Cerebellar nuclear complex (tissue), 1 donor: ENCODE measurements at regions not wholly inside any gene's neighbourhood (a gene's known extent, or its start where the extent isn't known, plus 50 kb on each side); places are given as distances from the start of the nearest gene placed in this dataset.
"Not testable (repeated sequence)": the region's sequence is repeated elsewhere in the genome, so short reads cannot be mapped to it uniquely, and the experiment has no call there.

Source experiments
- DNase-seq, 2 experiments: peaks; one replicate each; lab custom pipeline; 2025; lab: John Stamatoyannopoulos, UW

DNA sequence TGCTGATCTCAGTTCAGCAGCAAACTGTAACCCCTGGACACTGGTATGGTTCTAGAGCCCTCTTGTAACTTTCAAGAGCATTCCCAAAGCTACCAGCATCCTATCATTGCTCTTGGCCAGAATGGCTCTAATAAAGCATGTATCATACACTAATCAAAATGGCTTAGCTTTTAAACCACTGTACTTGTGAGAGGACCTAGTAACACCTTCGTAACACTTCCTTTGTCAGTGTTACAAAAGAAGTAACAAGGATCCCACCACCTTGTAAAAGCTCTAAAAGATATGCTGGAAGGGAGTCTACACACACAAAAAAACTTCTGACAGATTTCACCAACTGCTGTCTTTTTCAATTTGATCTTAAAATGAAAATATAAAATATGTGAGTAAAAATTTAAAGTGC is 144.7 kb downstream of the ALOX5 start:
- DNase-seq = no peak

- no peak for DNase-seq
Observed at GRCh38 chr10:45515630-45516029, 141.6 kb downstream of the ALOX5 start.

DNA sequence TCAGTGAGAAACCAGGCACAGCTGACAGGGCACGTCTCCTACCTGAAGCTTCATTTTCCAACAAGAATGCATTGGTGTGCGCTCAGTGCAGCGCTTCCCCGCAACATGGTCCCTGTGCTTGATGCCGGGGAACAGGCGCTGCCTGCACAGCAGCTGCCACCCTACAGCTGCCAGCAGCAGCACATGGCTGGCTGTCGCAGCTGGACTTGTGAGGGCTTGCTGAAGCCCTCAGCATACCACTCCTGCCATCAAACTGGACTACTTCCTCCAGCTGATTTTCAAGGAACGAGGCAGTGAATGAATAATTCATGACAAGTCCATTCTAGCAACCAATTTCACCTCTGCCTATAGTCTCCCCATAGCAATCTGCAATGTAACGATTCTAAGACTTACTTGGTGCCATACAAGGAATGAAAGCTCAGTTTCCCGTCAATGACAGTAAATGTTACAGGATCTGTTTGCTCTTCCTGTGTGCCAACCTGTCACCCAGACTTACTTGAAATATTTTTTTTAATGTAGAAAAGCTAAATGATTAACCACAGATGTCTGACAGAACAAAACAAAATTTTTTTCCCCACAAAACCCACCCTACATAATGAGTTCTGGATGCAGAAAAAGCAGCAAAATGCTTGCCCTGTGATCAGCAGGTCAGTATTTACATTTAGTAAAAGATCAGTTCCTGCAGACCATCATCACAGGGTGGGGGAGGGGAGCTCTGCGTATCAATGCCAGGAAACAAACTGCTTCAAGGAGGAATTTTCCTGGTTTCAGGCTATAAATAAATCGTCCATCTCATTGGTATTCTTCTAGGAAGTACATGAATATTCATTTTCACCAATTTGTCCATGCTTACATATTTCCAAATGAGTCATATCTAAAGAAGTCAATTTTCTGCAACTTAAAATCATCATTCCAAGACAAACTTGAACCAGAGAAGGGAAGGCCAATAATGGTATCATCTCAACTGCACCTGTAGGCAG is 140.6 kb downstream of the ALOX5 start:
- DNase-seq = no peak

- DNase-seq = no peak
Observed at GRCh38 chr10:45513551-45513950, 139.5 kb downstream of the ALOX5 start.

DNA sequence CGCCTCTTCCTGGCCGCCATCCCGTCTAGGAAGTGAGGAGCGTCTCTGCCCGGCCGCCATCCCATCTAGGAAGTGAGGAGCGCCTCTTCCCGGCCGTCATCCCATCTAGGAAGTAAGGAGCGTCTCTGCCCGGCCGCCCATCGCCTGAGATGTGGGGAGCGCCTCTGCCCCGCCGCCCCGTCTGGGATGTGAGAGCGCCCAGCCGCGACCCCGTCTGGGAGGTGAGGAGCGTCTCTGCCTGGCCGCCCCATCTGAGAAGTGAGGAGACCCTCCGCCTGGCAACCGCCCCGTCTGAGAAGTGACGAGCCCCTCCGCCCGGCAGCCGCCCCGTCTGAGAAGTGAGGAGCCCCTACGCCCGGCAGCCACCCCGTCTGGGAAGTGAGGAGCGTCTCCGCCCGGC is 137.9 kb downstream of the ALOX5 start:
- DNase-seq = not testable (repeated sequence)

DNA sequence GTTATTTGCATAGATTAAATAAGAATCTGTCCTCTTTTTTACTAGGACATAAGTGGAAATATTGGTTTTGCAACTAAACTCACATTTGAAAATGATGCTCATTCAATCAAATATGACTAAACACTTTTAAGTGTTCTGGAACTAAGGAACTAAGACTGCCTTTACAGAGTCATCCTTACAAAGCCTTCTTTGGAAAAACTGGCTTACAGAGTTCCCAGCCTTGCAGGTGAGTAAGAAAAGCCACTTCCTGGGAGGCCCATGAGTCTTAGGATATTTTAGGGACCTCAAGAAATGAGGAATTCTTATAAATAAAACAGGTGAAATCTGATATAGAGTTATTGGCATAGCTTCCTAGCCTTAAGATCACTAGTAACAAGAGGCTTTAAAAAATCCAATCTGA is 135.5 kb downstream of the ALOX5 start:
- DNase-seq = no peak

GRCh38 chr10:45505311-45505710 is 131.3 kb downstream of the ALOX5 start:
- DNase-seq = no peak

DNA sequence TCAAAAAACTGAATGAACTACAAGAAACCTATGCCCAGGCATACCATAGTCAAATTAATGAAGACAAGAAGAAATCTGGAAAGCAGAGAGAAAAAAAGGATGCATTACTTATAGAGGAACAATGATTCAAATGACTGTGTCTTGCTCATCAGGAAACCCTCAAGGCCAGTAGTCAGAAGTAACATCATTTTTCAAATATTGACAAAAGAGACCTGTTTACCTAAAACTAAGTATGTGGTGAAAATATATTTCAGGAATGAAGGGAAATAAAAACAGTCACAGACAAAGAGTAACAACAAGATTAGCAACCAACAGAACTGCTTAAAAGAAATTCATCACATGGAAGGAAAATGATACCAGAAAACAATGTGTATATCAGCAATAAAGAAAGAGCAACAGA is 128.4 kb downstream of the ALOX5 start:
- no peak for DNase-seq

- DNase-seq = no peak
Observed at GRCh38 chr10:45501791-45502190, 127.8 kb downstream of the ALOX5 start.

- DNase-seq = no peak
Observed at GRCh38 chr10:45500798-45501197, 126.8 kb downstream of the ALOX5 start.

DNA sequence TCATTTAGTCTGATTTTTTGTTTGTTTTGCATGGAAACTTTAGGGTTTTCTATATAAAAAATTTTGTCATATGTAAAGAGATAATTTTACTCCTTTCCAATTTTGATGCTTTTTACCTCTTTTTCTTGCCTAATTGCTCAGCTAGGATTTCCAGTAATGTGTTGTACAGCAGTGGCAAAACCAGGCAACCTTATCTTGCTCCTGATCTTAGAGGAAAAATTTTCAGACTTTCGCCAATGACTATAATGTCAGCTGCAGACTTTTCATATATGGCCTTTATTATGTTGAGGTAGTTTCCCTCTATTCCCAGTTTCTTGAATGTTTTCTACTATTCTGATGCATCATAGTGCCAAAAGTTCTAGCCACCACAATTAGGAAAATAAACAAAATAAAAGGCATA is 126.3 kb downstream of the ALOX5 start:
- no peak for DNase-seq

DNA sequence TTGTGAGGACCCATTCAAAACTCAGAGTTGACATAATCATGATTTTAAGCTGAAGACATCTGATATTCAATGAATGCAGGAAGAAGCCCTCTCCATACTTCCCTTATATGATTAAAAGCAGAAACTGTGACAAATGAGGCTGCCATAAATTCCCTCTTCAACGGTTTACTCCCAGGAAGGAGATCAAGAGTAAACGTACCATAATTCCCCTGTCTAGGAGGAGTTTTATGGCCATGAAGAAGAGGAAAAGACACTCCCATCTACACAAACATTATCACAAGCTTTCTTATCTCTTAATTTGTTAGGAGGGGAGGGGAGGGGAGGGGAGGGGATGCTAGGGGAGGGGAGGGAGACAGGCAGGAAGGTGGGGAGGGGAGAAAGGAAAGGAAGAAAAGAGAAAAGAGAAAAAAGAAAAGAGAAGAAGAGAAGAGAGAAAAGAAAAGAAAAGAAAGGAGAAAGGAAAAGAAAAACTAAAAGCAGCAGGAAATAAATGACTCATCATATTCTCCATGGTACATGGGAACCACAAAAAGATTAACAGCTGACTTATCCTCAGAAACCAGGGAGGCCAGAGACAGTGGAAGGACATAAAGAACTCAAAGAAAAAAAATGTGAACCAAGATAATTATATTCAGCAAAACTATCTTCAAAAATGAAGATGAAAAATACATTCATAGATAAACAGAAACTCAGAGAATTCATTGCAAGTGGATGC is 121.6 kb downstream of the ALOX5 start:
- DNase-seq = no peak
